ENCODE measurements at regions not wholly inside any gene's neighbourhood (a gene's known extent, or its start where the extent isn't known, plus 50 kb on each side); places are given as distances from the start of the nearest gene placed in this dataset.

GRCh38 chr2:18123211-18123570 lies 244.7 kb downstream of the KCNS3 start:
- no peak for DNase-seq

GRCh38 chr2:18122544-18123210 lies 244.2 kb downstream of the KCNS3 start:
- DNase-seq: no peak

- peak; percentile 54 for DNase-seq
Observed at GRCh38 chr2:18119883-18120282, 241.4 kb downstream of the KCNS3 start.

GRCh38 chr2:18118703-18119102 lies 240.2 kb downstream of the KCNS3 start:
- DNase-seq: no peak

- DNase-seq: no peak
Observed at GRCh38 chr2:18117592-18117991, 239.1 kb downstream of the KCNS3 start.

- DNase-seq: no peak
Observed at GRCh38 chr2:18110222-18110621, 231.8 kb downstream of the KCNS3 start.

- no peak for DNase-seq
Observed at GRCh38 chr2:18106841-18107240, 228.4 kb downstream of the KCNS3 start.

GRCh38 chr2:18105929-18106328 lies 227.5 kb downstream of the KCNS3 start:
- no peak for DNase-seq

GRCh38 chr2:18104595-18105224 lies 226.2 kb downstream of the KCNS3 start:
- no peak for DNase-seq

GRCh38 chr2:18096836-18097405 lies 218.5 kb downstream of the KCNS3 start:
- DNase-seq: no peak

- DNase-seq: no peak
Observed at GRCh38 chr2:18094277-18094676, 215.8 kb downstream of the KCNS3 start.

- no peak for DNase-seq
Observed at GRCh38 chr2:18093196-18093595, 214.7 kb downstream of the KCNS3 start.

GRCh38 chr2:18092760-18093159 lies 214.3 kb downstream of the KCNS3 start:
- DNase-seq: no peak

GRCh38 chr2:18085593-18085992 lies 207.1 kb downstream of the KCNS3 start:
- no peak for DNase-seq

GRCh38 chr2:18084376-18084775 lies 205.9 kb downstream of the KCNS3 start:
- DNase-seq: no peak

GRCh38 chr2:18083806-18084205 lies 205.3 kb downstream of the KCNS3 start:
- no peak for DNase-seq

GRCh38 chr2:18078216-18078615 lies 199.7 kb downstream of the KCNS3 start:
- no peak for DNase-seq

- DNase-seq: no peak
Observed at GRCh38 chr2:18077704-18078103, 199.2 kb downstream of the KCNS3 start.

GRCh38 chr2:18077231-18077630 lies 198.8 kb downstream of the KCNS3 start:
- no peak for DNase-seq

GRCh38 chr2:18074476-18074875 lies 196.0 kb downstream of the KCNS3 start:
- no peak for DNase-seq

GRCh38 chr2:18073601-18074000 lies 195.1 kb downstream of the KCNS3 start:
- no peak for DNase-seq

- DNase-seq: no peak
Observed at GRCh38 chr2:18067588-18068384, 189.3 kb downstream of the KCNS3 start.

GRCh38 chr2:18066894-18067293 lies 188.4 kb downstream of the KCNS3 start:
- no peak for DNase-seq

GRCh38 chr2:18066066-18066465 lies 187.6 kb downstream of the KCNS3 start:
- DNase-seq: no peak
